MM.1S (cell line): ENCODE measurements at regions not wholly inside any gene's neighbourhood (a gene's known extent, or its start where the extent isn't known, plus 50 kb on each side); places are given as distances from the start of the nearest gene placed in this dataset.
"Not testable (repeated sequence)": the region's sequence is repeated elsewhere in the genome, so short reads cannot be mapped to it uniquely, and the experiment has no call there.

Experiments used
- DNase-seq: peaks from one replicate; pipeline ENCODE4 v3.0.0-alpha.2; 2015
- H2AFZ ChIP-seq: fragments of 300-600 bp; sonication (generic); 2 replicates; pipeline ENCODE4 v1.6.0; 2016; ENCODE audit warnings: antibody characterized with exemption, low read length
- H3F3A ChIP-seq: fragments of 300-600 bp; sonication (generic); 2 replicates; pipeline ENCODE4 v1.6.1; 2016; ENCODE audit warnings: mild to moderate bottlenecking, antibody characterized with exemption, low read length, moderate library complexity, mixed read lengths; ENCODE audit not compliant: insufficient read depth
- H3K27ac ChIP-seq: fragments of 300-600 bp; sonication (generic); 2 replicates; pipeline ENCODE4 v1.5.1; 2016; ENCODE audit warnings: mild to moderate bottlenecking, low read length
- H3K27me3 ChIP-seq: fragments of 300-600 bp; sonication (generic); replicated peaks from 2 replicates; pipeline ENCODE4 v1.6.0; 2016; ENCODE audit warnings: low read length; ENCODE audit not compliant: insufficient read depth
- H3K36me3 ChIP-seq: fragments of 300-600 bp; sonication (generic); replicated peaks from 2 replicates; pipeline ENCODE4 v1.6.1; 2016; ENCODE audit warnings: mild to moderate bottlenecking, low read length, mixed read lengths; ENCODE audit not compliant: insufficient read depth
- H3K4me1 ChIP-seq: fragments of 300-600 bp; sonication (generic); 2 replicates; pipeline ENCODE4 v1.6.1; 2016; ENCODE audit warnings: low read length, mixed read lengths
- H3K4me2 ChIP-seq: fragments of 300-600 bp; sonication (generic); 2 replicates; pipeline ENCODE4 v1.6.0; 2016; ENCODE audit warnings: low read depth, low read length
- H3K4me3 ChIP-seq: fragments of 300-600 bp; sonication (generic); 2 replicates; pipeline ENCODE4 v1.5.1; 2016; ENCODE audit warnings: low read length, mixed read lengths
- H3K79me2 ChIP-seq: fragments of 300-600 bp; sonication (generic); 2 replicates; pipeline ENCODE4 v1.6.1; 2016; ENCODE audit warnings: mixed run types, low read length, mixed read lengths
- H3K9ac ChIP-seq: fragments of 300-600 bp; sonication (generic); 2 replicates; pipeline ENCODE4 v1.6.1; 2016; ENCODE audit warnings: low read length, mixed read lengths
- H3K9me2 ChIP-seq: fragments of 300-600 bp; sonication (generic); replicated peaks from 2 replicates; pipeline ENCODE4 v1.6.1; 2016; ENCODE audit warnings: mild to moderate bottlenecking, low read length, mixed read lengths; ENCODE audit not compliant: insufficient read depth
- H3K9me3 ChIP-seq: fragments of 300-600 bp; sonication (generic); replicated peaks from 2 replicates; pipeline ENCODE4 v1.6.1; 2016; ENCODE audit warnings: mild to moderate bottlenecking, low read length, mixed read lengths; ENCODE audit not compliant: insufficient read depth
- H4K20me1 ChIP-seq: fragments of 300-600 bp; sonication (generic); 2 replicates; pipeline ENCODE4 v1.6.1; 2016; ENCODE audit warnings: mild to moderate bottlenecking, low read length, moderate library complexity, mixed read lengths; ENCODE audit not compliant: insufficient read depth
- EZH2 ChIP-seq: fragments of 300-600 bp; sonication (generic); optimal IDR thresholded peaks from 2 replicates; pipeline ENCODE3; 2017; ENCODE audit warnings: low read depth, mild to moderate bottlenecking, antibody characterized with exemption, low read length, mixed read lengths
- EZH2phosphoT487 ChIP-seq: fragments of 300-600 bp; sonication (generic); IDR thresholded peaks from 2 replicates; pipeline ENCODE4 v1.6.1; 2018; ENCODE audit warnings: antibody characterized with exemption, low read length
- TF ChIP-seq, protein P1 (sequence below): fragments of 300-600 bp; sonication (generic); IDR thresholded peaks from 2 replicates; pipeline ENCODE4 v1.5.1; 2016; ENCODE audit warnings: antibody characterized with exemption, low read length, mixed read lengths

GRCh38 chr4:167908816-167909215, 183.5 kb upstream of the ANXA10 start:
- Histone ChIP-seq H3K4me2 (no peak overlapping the region), H3K9me2 (no peaks in the 10 kb centered on the region), H3F3A (no peaks in the 10 kb centered on the region), H2AFZ (no peak overlapping the region), H3K9ac (no peak overlapping the region), H3K4me1 (no peaks in the 10 kb centered on the region), H3K79me2 (no peaks in the 10 kb centered on the region), H4K20me1 (no peaks in the 10 kb centered on the region), H3K4me3 (no peak overlapping the region), H3K9me3 (no peaks in the 10 kb centered on the region), H3K27ac (no peak overlapping the region), H3K36me3 (no peaks in the 10 kb centered on the region), H3K27me3 (no peaks in the 10 kb centered on the region)
- TF ChIP-seq EZH2: no peak
- TF ChIP-seq, protein P1, sequence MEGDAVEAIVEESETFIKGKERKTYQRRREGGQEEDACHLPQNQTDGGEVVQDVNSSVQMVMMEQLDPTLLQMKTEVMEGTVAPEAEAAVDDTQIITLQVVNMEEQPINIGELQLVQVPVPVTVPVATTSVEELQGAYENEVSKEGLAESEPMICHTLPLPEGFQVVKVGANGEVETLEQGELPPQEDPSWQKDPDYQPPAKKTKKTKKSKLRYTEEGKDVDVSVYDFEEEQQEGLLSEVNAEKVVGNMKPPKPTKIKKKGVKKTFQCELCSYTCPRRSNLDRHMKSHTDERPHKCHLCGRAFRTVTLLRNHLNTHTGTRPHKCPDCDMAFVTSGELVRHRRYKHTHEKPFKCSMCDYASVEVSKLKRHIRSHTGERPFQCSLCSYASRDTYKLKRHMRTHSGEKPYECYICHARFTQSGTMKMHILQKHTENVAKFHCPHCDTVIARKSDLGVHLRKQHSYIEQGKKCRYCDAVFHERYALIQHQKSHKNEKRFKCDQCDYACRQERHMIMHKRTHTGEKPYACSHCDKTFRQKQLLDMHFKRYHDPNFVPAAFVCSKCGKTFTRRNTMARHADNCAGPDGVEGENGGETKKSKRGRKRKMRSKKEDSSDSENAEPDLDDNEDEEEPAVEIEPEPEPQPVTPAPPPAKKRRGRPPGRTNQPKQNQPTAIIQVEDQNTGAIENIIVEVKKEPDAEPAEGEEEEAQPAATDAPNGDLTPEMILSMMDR: no peak
- no peak for DNase-seq

DNA sequence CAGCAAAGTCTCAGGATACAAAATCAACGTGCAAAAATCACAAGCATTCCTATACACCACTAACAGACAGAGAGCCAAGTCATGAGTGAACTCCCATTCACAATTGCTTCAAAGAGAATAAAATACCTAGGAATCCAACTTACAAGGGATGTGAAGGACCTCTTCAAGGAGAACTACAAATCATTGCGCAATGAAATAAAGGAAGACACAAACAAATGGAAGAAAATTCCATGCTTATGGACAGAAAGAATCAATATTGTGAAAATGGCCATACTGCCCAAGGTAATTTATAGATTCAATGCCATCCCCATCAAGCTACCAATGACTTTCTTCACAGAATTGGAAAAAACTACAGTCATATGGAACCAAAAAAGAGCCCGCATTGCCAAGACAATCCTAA, 179.8 kb upstream of the ANXA10 start:
- H3K9me3 ChIP-seq, H3K4me2 ChIP-seq, H3K9me2 ChIP-seq, H3K36me3 ChIP-seq, H3K27me3 ChIP-seq, H2AFZ ChIP-seq, H3F3A ChIP-seq, DNase-seq, H3K4me3 ChIP-seq, H3K27ac ChIP-seq, H3K4me1 ChIP-seq, H4K20me1 ChIP-seq, H3K9ac ChIP-seq, H3K79me2 ChIP-seq: not testable (repeated sequence)

DNA sequence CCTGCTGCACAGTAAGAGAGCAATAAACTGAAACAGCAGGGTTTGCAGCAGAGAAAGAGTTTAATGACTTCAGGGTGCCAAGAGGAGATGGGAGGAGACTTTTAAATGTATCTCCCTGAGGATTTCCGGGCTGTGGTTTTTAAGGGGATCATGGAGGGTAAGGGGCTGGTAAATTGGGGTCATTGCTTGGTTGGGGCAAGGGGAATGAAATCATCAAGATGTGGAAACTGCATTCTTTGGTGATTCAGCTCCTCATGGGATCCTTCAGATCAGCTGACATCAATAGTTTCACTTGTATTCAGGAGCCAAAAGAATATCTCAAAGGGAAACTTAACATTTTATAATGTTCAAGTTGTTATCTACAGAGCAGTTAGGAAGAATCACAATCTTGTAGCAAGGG, 174.3 kb upstream of the ANXA10 start:
- H3K36me3 ChIP-seq: no peaks in the 10 kb centered on the region
- no peaks in the 10 kb centered on the region for H3K9me2 ChIP-seq
- no peak for DNase-seq
- H3K9me3 ChIP-seq: no peaks in the 10 kb centered on the region
- H3K79me2 ChIP-seq: no peaks in the 10 kb centered on the region
- no peak overlapping the region for H3K27ac ChIP-seq
- no peaks in the 10 kb centered on the region for H3K27me3 ChIP-seq
- no peaks in the 10 kb centered on the region for H3F3A ChIP-seq
- no peak overlapping the region for H3K4me2 ChIP-seq
- H2AFZ ChIP-seq: no peak overlapping the region
- no peak overlapping the region for H3K4me3 ChIP-seq
- no peaks in the 10 kb centered on the region for H3K4me1 ChIP-seq
- no peak for TF ChIP-seq EZH2phosphoT487
- TF ChIP-seq, protein P1: no peak
- TF ChIP-seq EZH2: no peak
- no peaks in the 10 kb centered on the region for H4K20me1 ChIP-seq
- no peak overlapping the region for H3K9ac ChIP-seq

- Histone ChIP-seq H3K9me3 (no peaks in the 10 kb centered on the region), H3K9ac (no peak overlapping the region), H3K36me3 (no peaks in the 10 kb centered on the region), H4K20me1 (no peaks in the 10 kb centered on the region), H3K27ac (no peak overlapping the region), H2AFZ (no peak overlapping the region), H3K4me3 (no peak overlapping the region), H3K79me2 (no peaks in the 10 kb centered on the region), H3K4me1 (no peaks in the 10 kb centered on the region), H3K9me2 (no peaks in the 10 kb centered on the region), H3K4me2 (no peak overlapping the region), H3F3A (no peaks in the 10 kb centered on the region), H3K27me3 (no peaks in the 10 kb centered on the region)
- no peak for DNase-seq
- TF ChIP-seq EZH2: no peak
- no peak for TF ChIP-seq EZH2phosphoT487
These were observed 162.2 kb upstream of the ANXA10 start for GRCh38 chr4:167930166-167930565.
